HG02852 (cell line): ENCODE measurements at regions not wholly inside any gene's neighbourhood (a gene's known extent, or its start where the extent isn't known, plus 50 kb on each side); places are given as distances from the start of the nearest gene placed in this dataset.
A peak's percentile ranks its signal among the peaks of the same experiment; 100 is the strongest.

ENCODE experiments used
- ATAC-seq: cut with Tn5 transposase; IDR thresholded peaks from one replicate; pipeline ENCODE4 v1.9.1; 2021; ENCODE audit warnings: mild to moderate bottlenecking, moderate library complexity; ENCODE audit not compliant: unreplicated experiment

GRCh38 chr6:87815449-87815848 is 113.4 kb upstream of the AKIRIN2 start:
- no peak for ATAC-seq

DNA sequence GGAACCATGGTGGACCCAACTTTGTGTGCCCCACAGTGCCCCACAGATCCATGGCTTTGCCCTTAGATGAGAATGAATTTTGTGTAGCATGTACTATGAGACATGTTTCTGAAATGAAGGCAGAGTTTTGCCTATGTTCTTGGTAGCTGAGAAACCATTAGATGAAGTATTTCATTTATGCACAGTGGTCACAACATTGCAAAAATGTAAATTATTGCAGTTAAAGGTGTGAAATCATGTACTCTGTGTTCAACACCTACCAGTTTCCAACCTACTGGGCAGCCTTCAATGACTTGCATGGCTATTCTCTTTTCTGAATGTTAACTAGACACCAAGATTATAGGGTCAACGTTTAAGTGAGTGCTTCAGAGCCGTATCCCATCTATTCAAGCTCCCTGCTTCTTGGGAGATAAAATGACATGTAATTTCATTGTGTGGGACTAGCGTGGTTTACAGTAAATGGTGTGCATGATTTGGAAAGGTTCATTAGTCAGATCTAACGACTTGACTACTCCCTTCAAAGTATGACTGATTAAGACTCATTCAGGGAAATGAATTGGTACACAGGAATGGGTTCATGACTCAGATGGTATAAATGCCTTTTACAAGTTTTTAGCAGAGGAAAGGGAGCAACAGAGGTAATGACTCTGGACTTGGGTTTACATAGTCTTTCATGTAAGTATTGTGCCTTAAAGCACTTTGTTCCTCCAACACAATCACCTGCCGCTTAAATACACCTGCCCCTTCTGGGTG is 106.1 kb upstream of the AKIRIN2 start:
- ATAC-seq = peak; percentile 39

DNA sequence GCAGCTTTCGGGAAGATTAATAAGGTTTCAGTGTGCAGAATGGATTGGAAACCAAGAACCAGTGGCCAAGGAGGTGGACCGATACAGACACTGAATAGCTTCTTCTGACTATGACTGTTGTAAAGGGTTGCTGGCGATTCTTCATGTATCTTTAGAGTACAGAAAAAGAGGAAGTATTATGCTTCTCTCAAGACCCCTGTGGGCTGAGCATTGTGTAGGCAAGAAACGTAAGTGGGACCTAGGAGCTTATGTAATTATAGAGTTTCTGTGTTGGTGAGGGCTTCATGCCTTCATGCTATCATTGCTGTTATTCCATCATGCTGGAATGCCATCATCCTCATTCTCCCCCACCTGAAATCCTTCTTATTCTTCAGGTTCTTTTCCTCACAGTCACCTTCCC is 105.4 kb upstream of the AKIRIN2 start:
- peak; percentile 86 for ATAC-seq

- ATAC-seq = no peak
Measured at GRCh38 chr6:87806635-87807034, 104.6 kb upstream of the AKIRIN2 start.

DNA sequence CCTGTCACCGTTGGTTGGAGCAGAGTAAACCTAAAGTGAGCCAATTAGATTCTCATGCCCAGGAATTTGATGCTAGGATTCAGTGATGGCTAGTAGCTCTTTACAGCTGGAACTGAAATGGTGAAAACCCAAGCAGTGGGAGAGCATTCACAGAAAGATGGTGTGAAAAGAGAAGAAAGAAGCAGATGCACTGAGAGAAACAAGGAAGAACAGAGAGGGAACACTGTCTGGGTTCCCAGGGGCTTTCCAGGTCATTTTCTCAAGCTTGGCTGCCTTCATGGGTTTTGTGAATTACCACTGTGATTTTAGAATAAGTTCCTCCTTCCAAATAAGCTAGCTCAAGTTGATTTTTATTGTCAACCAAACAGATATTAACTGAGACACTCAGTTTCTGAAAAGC is 104.1 kb upstream of the AKIRIN2 start:
- peak; percentile 35 for ATAC-seq

DNA sequence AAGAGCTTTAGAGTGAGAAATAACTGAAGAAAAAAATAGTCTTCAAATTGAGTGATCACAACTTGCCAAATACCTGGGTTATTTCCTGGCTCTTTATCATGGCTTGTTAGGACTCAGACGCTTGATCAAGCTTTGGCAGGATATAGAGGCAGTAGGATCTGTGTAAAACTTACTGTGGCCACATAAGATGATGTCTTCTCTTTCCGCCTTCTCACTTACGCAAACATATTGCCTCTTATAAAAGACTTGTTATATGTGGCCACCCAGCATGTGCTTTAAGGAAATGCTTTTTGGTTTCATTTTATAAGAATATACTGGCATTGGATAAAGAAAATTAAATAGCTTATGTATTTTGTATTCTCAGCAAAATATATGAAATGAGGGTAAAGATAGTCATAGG is 101.8 kb upstream of the AKIRIN2 start:
- ATAC-seq = no peak

DNA sequence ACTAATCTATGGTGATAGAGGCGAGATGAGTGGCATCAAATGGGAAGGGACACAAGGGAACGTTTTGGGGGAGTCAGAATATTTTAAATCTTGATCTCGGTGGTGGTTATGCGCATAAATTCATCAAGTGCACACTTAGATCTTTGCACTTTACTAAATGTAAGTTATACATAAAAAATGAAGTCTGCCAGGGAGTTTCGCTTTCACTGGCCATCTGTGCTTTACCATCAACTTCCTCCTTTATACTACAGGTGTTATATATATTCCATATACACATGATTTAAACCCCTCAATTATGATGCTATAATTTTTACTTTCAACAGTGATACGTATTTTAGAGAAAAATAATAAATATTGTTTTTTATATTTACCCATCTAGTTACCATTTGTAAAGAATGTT is 97.6 kb upstream of the AKIRIN2 start:
- no peak for ATAC-seq

GRCh38 chr6:87798393-87799278 is 96.6 kb upstream of the AKIRIN2 start:
- ATAC-seq = no peak

- no peak for ATAC-seq
Measured at GRCh38 chr6:87794922-87795885, 93.2 kb upstream of the AKIRIN2 start.

GRCh38 chr6:87793315-87793714 is 91.3 kb upstream of the AKIRIN2 start:
- no peak for ATAC-seq

DNA sequence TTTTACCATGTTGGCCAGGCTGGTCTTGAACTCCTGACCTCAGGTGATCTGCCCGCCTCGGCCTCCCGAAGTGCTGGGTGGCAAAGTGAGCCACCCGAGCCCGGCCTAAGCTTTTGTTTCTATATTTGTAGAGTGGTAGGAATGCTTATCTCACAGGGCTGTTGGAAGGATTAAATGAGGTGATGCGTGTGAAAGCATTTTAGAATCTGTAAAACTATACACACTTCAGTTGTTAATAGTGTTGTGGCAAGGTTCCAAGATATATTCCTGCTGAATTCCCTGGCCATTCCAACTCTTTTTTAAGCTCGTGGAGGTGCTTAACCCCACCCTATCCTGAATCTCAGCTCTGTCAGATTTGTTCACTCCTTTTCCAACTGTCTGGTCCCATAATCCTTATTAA is 89.9 kb upstream of the AKIRIN2 start:
- no peak for ATAC-seq

DNA sequence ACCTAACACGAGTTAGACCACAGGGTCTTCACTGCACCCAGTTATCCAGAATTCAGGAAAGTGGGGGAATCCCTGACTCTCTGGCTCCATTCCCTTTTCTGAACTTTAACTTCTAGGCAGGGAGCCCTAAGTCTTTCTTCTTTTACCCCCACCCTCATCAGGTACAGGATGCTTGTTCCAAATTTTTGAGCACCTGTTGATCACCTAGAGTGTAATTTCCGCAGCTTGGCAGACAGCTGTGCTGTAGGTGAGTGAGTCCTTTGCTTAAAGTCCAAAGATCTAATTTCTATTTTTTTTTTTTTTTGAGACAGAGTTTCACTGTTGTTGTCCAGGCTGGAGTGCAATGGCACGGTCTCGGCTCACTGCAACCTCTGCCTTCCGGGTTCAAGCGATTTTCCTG is 89.5 kb upstream of the AKIRIN2 start:
- no peak for ATAC-seq

GRCh38 chr6:87791029-87791428 is 89.0 kb upstream of the AKIRIN2 start:
- no peak for ATAC-seq

DNA sequence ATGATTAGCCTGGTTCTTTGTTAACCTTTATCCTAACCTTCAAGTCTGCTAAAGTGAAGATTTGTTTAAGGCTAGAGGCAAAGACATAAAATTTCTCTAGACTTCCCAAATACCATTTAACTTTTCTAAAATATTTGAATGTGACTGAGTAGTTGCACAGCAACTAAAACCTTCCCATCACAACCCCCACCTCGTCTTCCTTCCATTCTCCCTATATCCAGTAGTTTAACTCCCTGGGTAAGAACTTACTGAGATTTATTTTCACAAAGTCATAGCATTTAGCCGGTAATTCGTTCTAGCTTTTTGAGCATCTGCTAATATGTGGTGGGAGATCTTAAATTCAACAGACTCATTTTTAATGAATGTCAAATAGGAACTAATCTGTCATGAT is 87.9 kb upstream of the AKIRIN2 start:
- no peak for ATAC-seq

DNA sequence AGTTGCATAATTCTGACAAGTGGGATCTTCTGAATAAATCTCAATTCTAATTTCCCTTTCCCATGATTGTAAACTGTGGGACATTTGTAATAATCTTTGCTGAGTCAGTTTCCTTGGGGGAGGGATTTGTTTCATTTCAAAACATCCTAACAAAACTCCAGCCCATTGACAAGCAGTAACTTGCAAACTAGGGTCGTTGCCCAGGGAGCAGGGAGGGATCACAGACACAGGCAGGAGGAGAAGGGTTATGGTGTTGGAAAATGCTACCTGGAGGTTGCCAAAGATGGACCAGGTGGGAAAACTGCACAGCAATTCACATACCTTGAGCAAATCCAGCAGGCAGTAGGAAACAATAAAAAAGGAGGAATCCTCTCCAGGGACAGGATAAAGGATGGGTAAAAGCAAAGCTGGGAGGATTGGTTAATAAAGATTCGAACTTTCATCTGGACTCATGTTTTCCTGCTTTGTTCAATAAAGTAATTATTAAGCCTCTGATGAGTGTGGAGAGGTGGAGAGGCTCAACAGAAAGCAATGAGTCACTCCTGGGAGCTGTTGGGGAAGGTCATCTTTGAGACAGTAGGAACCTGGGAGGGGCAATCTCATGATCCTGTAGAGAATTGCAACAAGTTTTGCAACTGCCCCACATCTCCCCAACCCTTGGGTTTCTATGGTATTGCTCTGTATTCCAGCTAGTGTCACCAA is 87.3 kb upstream of the AKIRIN2 start:
- ATAC-seq = no peak

GRCh38 chr6:87788141-87788540 is 86.1 kb upstream of the AKIRIN2 start:
- ATAC-seq = no peak

GRCh38 chr6:87785229-87785862 is 83.3 kb upstream of the AKIRIN2 start:
- no peak for ATAC-seq

- no peak for ATAC-seq
Measured at GRCh38 chr6:87784690-87785089, 82.7 kb upstream of the AKIRIN2 start.

- ATAC-seq = no peak
Measured at GRCh38 chr6:87784051-87784450, 82.0 kb upstream of the AKIRIN2 start.

- ATAC-seq = no peak
Measured at GRCh38 chr6:87779542-87779941, 77.5 kb upstream of the AKIRIN2 start.
